ENCODE measurements at regions not wholly inside any gene's neighbourhood (a gene's known extent, or its start where the extent isn't known, plus 50 kb on each side); places are given as distances from the start of the nearest gene placed in this dataset.

DNA sequence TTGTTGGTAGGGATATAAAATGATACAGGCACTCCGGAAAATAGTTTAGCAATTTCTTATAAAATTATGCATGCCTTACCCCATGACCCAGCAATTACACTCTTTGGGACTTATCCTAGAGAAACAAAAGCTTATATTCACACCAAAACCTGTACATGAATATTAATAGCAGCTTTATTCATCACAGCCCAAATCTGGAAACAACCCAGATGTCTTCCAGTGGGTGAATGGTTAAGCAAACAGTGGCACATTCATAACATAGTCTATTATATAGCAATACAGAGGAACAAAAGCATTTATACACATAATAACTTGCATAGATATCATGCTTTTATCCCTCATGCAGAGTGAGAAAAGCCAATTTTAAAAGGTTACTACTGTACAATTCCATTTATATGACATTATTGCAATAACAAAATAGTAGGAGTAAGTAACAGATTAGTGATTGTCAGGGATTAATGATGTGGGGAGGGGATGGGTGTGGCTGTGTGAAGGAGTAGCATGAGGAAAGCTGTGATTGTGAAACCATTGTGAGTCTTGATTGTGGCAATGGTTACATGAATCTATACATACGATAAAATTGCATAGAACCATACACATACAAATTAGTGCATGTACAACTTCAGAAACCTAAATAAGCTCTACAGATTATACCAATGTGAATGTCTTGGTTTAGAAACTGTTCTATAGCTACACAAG, 363.1 kb upstream of the OR4E1 start:
- no peak for DNase-seq (ENCODE audit: low read depth)

DNA sequence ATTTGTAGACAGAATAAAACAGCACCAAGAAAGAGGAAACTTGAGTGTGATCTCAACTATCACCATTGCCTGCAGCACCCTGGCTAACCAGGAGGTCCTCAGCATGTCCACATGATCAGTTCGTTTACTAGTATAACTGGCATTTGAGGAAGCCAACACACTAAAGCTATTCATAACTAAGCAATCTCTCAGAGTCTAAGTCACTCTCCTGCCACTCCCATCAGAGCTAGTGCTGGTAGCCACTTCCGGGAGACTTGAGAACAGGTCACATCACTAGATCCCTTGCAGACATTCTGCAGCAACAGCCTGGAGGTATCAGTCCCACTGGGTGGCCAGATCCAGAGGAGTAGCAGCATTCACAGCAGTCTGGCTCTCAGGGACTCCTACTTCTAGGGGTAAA, 352.9 kb upstream of the OR4E1 start:
- DNase-seq (ENCODE audit: low read depth) = no peak

DNA sequence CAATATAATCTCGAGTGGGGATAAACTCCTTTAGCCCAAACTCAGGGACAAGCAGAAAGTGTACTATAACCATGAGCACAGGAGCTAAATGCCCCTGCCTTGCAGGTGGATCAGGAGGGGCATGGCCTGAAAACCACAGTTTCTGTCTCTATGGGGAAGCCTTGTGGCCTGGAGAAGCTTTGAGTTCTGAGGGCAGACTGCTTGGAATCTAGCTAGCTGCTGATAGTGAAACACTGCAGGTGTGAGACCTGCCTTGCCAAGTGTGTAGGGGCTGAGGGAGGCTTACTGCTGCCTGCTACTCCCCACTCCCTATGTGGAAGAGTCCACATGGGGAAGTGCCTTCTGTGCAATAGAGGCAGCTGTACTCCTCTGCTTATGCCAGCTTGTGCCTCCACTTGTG, 352.3 kb upstream of the OR4E1 start:
- no peak for DNase-seq (ENCODE audit: low read depth)

DNA sequence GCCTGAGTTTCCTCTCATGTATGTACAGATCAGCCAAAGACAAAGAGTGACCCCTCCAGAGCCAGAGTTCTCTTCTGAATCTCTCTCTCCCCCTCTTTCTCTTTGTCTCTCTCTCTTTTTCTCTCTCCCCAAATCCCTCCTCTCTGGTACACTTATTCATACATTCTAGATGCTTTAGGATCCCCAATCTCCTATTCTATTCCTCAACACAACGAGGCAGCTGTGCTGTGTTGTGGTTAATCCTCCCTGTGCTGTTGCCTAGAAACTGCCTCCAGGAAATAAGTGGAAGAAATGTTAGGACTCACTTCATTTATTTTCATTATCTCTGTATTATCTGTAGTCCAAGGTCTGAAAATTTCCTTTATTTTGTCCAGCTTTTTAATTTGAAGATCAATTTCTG, 350.5 kb upstream of the OR4E1 start:
- DNase-seq (ENCODE audit: low read depth) = no peak

GRCh38 chr14:22018890-22019289, 345.3 kb upstream of the OR4E1 start:
- no peak for DNase-seq (ENCODE audit: low read depth)

GRCh38 chr14:22012452-22012851, 338.8 kb upstream of the OR4E1 start:
- no peak for DNase-seq (ENCODE audit: low read depth)

DNA sequence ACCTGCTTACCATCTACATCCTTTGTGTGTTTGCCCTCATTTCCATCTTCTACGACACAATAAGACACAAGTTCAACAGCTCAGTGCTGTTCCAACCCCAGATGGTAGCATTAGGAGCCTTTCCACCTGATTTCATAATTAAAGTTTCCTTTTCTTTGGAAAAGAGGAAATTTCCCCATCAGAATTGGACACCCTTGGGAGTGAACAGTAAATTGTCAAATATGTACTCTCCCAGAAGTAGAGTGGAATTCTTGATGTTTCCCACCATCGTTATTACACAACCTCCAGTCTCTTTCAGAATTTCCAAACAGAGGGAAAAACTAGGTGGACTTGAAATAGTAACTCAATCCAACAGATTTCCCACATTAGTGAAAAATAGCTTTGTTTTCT, 337.6 kb upstream of the OR4E1 start:
- no peak for DNase-seq (ENCODE audit: low read depth)

- DNase-seq (ENCODE audit: low read depth) = no peak
These were observed 337.1 kb upstream of the OR4E1 start for GRCh38 chr14:22010545-22011252.

- DNase-seq (ENCODE audit: low read depth) = no peak
These were observed 335.1 kb upstream of the OR4E1 start for GRCh38 chr14:22008766-22009165.

- DNase-seq (ENCODE audit: low read depth) = no peak
These were observed 334.3 kb upstream of the OR4E1 start for GRCh38 chr14:22007784-22008412.

GRCh38 chr14:22007363-22007762, 333.7 kb upstream of the OR4E1 start:
- DNase-seq (ENCODE audit: low read depth) = no peak

DNA sequence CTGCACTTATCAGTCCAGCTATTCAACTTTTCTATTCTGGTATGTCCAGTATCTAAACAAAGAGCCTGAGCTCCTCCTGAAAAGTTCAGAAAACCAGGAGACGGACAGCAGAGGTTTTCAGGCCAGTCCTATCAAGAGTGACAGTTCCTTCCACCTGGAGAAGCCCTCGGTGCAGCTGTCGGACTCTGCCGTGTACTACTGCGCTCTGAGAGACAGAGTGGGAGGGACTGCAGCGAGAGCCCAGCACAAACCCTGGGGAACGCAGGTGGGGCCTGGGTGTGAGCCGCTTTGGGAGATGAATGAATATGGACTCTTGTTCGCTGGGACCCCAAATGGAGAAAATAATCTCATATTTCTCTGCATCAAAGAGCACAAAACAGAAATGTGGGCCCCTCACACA, 329.8 kb upstream of the OR4E1 start:
- DNase-seq (ENCODE audit: low read depth) = no peak

- peak; percentile 44 for DNase-seq (ENCODE audit: low read depth)
These were observed 329.3 kb upstream of the OR4E1 start for GRCh38 chr14:22002860-22003284.

DNA sequence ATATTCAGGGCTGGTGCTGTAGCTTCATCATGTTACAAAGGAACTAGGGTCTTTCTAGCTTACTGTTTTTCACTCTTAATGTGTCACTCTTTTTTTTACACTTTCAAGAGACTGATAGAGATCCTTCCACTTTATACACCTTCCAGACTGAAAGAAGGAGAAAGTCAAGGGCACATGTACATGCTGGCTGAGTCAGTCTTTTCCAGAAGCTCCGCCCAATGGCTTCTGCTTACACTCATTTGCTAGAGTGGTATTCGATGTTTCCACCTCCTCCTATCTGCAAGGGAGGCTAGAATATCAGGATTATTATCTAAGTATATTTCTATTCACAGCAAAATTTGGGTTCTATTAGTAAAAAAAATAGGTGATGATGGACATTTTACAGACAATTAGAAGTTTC, 325.8 kb upstream of the OR4E1 start:
- no peak for DNase-seq (ENCODE audit: low read depth)

GRCh38 chr14:21997300-21997699, 323.7 kb upstream of the OR4E1 start:
- DNase-seq (ENCODE audit: low read depth) = no peak

DNA sequence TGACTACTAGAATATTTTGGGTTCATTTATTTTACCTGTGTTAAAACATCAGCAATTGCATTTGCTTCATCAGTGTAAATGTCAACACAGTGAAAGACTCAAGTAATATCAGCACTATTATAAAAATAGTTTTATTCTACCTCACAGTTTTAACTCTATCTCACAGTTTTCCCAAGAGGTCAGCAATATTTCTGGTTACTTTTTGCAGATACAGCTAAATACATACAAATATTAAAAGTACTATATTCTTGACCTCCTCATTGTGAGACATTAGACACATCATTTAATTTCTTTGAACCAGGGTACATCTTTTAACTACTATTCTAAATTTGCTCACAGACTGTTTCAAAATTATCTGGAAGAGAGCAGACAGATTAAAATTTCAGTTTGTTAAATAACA, 321.7 kb upstream of the OR4E1 start:
- DNase-seq (ENCODE audit: low read depth) = no peak

DNA sequence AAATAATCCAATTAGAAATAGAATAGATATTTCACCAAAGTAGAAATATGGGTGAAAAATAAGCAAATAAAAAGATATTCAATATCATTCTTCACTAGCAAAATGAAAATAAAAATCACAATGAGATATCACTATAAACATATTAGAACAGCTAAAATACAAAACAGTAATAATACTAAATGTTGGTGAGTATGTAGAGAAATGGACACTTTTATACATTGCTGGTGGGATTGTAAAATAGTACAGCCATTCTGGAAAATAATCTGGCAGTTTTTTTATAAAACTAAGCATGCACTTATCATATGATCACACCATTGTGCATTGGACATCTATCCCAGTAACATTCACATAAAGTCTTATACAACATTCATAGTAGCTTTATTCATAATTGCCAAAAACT, 320.2 kb upstream of the OR4E1 start:
- no peak for DNase-seq (ENCODE audit: low read depth)

- no peak for DNase-seq (ENCODE audit: low read depth)
These were observed 319.5 kb upstream of the OR4E1 start for GRCh38 chr14:21993070-21993469.

GRCh38 chr14:21991130-21991529, 317.5 kb upstream of the OR4E1 start:
- DNase-seq (ENCODE audit: low read depth) = no peak

- DNase-seq (ENCODE audit: low read depth) = no peak
These were observed 316.5 kb upstream of the OR4E1 start for GRCh38 chr14:21990116-21990515.

GRCh38 chr14:21989090-21989489, 315.5 kb upstream of the OR4E1 start:
- DNase-seq (ENCODE audit: low read depth) = no peak

DNA sequence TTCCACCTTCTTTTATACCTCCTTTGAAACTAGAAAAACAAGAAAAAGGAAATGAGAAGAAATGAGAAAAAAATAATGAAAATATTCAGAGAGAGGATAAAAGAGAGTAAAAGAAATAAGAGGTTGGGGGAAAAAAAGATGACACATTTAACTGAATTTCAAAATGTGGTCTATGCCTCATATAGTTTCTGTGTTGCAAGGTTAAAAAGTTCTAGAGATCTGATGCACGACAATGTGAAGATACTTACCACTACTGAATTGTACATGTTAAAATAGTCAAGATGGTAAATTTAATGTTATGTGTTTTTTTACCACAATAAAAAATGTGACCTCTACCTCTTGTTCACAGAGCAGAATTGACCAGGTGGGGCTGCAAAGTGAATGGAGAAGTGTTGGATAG, 314.8 kb upstream of the OR4E1 start:
- DNase-seq (ENCODE audit: low read depth) = no peak

GRCh38 chr14:21987937-21988336, 314.3 kb upstream of the OR4E1 start:
- no peak for DNase-seq (ENCODE audit: low read depth)

DNA sequence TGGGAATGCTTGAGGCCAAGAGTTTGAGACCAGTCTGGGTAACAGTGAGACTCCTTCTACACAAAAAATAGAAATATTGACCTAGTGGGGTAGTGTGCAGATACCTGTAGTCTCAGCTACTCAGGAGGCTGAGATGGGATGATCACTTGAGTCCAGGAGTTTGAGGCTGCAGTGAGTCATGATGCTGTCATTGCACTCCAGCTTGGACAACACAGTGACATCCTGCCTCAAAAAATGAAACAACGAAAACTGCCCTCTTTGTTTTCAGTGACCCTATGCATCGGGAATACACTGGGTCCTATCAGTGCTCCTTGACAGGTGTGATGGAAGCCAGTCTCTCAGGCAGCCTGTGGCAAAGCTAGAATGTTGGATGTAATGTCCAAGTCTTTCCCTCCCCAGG, 311.5 kb upstream of the OR4E1 start:
- no peak for DNase-seq (ENCODE audit: low read depth)

Data from stimulated activated CD8-positive, alpha-beta memory T cell treated with anti-CD3 and anti-CD28 coated beads, Interleukin-4, amount 100 ng/mL, for 24 hours (primary cell).